HS-5 (cell line): ENCODE measurements at regions not wholly inside any gene's neighbourhood (a gene's known extent, or its start where the extent isn't known, plus 50 kb on each side); places are given as distances from the start of the nearest gene placed in this dataset.

ENCODE experiments used
- DNase-seq: peaks from one replicate; pipeline ENCODE4 v3.0.0-alpha.2; 2012; ENCODE audit warnings: low read depth

GRCh38 chr3:111473550-111473949 lies 68.4 kb upstream of the CD96 start:
- no peak for DNase-seq

DNA sequence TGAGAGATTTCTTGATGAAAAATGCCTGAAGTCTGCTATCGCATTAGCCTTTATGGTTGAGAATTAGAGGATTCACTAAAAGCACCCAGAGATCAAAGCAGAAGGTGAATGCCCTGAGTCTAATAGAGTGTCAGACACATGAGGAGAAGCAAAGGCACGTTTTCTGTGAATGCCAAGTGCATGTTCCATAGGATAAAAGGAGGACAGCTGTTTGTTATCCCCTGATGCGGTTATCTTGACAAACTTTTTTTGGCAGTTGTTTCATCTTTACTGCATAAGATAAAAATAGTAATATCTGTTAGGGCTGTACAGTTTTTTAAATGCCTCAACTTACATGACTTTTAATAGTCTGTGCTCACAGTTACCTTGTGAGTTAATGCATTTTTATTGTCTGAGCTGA lies 65.3 kb upstream of the CD96 start:
- DNase-seq, result no peak

GRCh38 chr3:111480091-111480490 lies 61.9 kb upstream of the CD96 start:
- no peak for DNase-seq

DNA sequence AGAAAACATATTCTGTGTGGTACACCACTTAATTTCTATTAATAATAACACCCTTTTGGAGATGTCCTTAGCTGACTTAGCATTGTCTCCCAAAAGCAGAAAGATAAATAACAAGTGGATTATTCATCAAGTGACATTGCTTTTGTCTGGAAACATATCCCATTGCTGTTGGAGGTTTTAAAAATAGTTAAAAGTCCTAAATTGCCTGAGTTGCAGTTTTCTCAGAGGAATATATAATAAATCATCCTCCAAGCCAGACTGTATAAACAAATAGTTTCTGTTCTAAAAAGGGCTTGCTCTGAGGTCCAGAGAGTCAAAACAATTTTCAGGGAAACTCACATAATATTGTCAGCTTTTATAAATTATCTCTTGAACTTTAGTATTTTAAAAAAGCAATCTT lies 60.4 kb upstream of the CD96 start:
- no peak for DNase-seq

DNA sequence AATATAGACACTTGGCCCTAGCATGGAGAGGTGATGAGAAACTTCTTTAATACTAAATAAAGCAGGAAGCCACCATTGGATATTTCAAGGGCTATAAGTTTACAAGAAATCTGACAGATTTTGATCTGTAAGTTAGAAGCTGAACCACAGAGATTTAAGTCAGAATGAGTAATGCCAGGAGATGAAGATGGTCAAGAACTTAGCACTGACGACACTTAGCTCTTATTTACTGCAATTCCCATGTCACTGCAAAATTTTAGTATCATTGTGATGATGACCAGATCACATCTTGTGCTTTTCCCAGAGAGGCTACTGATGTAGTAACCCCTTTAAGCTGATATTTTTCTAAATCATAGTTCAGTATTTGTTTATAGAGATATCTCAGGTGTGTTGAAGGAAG lies 59.4 kb upstream of the CD96 start:
- DNase-seq, result no peak

- DNase-seq, result no peak
Observed at GRCh38 chr3:111485086-111485485, 56.9 kb upstream of the CD96 start.
